A204.1 (cell line): ENCODE measurements at regions not wholly inside any gene's neighbourhood (a gene's known extent, or its start where the extent isn't known, plus 50 kb on each side); places are given as distances from the start of the nearest gene placed in this dataset.

ENCODE experiments used
- FAIRE-seq: peaks from 2 replicates; lab custom pipeline; 2012; peaks lifted over from hg19 to GRCh38; lab: Jason Lieb, UNC

GRCh38 chrX:110408949-110409588 is 50.4 kb downstream of the RTL9 start:
- no peak for FAIRE-seq

GRCh38 chrX:110409925-110410324 is 51.3 kb downstream of the RTL9 start:
- FAIRE-seq, result no peak

- no peak for FAIRE-seq
Measured at GRCh38 chrX:110410603-110411002, 52.0 kb downstream of the RTL9 start.

- FAIRE-seq, result no peak
Measured at GRCh38 chrX:110412971-110413726, 54.5 kb downstream of the RTL9 start.

GRCh38 chrX:110413727-110414124 is 55.1 kb downstream of the RTL9 start:
- FAIRE-seq, result no peak

- no peak for FAIRE-seq
Measured at GRCh38 chrX:110414273-110414672, 55.6 kb downstream of the RTL9 start.

- no peak for FAIRE-seq
Measured at GRCh38 chrX:110414679-110415439, 56.2 kb downstream of the RTL9 start.

GRCh38 chrX:110415440-110416170 is 57.0 kb downstream of the RTL9 start:
- no peak for FAIRE-seq

- no peak for FAIRE-seq
Measured at GRCh38 chrX:110417128-110417527, 58.5 kb downstream of the RTL9 start.

GRCh38 chrX:110418316-110419235 is 59.9 kb downstream of the RTL9 start:
- no peak for FAIRE-seq

- no peak for FAIRE-seq
Measured at GRCh38 chrX:110419512-110419911, 60.9 kb downstream of the RTL9 start.

- FAIRE-seq, result no peak
Measured at GRCh38 chrX:110420771-110421499, 62.3 kb downstream of the RTL9 start.

- FAIRE-seq, result no peak
Measured at GRCh38 chrX:110421500-110422455, 63.1 kb downstream of the RTL9 start.

GRCh38 chrX:110425222-110426154 is 66.8 kb downstream of the RTL9 start:
- no peak for FAIRE-seq

- no peak for FAIRE-seq
Measured at GRCh38 chrX:110426155-110426504, 67.5 kb downstream of the RTL9 start.

GRCh38 chrX:110427076-110427475 is 68.4 kb downstream of the RTL9 start:
- no peak for FAIRE-seq

GRCh38 chrX:110428144-110428543 is 69.5 kb downstream of the RTL9 start:
- no peak for FAIRE-seq

GRCh38 chrX:110430293-110431076 is 71.8 kb downstream of the RTL9 start:
- no peak for FAIRE-seq
